DLD1 (cell line): ENCODE measurements at regions not wholly inside any gene's neighbourhood (a gene's known extent, or its start where the extent isn't known, plus 50 kb on each side); places are given as distances from the start of the nearest gene placed in this dataset.

Experiments used
- in situ Hi-C: cut with HindIII; loops from 2 replicates; pipeline ENCODE4 v1.10.0; 2017; ENCODE audit warnings: low sequenced_read_pairs

DNA sequence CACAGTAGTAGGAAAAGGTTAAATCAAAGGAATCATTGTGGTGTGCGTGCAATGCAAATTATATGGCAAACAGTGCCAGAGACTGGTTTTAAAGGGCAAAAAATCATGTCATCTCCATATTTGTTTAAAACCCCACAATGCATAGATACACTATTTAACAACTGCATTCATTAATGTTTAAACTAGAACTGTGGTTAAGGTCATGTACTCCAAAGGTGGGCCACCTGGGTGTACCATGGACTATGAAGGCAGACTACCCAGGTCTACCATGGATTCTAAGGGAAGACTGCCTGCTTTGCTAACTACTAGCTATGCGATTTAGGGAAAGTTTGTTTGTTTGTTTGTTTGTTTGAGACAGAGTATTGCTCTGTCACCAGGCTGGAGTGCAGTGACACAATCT lies 356.3 kb downstream of the ZEB2 start:
- in situ Hi-C loops, result no loop called here

DNA sequence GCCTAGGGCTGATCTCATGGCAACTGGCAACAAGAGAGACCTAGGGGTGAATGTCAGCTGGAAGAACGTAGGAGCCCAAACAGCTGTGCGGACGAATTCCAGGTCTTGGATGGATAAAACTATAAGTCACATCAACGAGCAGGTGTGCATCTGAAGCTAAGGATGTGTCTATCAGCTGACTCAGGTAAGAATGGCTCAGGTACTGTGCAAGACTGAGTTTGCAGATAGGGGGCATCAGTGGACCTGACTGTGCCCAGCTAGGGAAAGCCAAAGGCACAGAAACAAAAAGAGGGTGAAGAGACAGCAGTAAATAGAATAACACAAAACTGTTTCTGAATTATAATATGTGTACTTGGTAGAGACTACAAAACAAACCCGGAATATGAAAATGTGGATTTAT lies 357.3 kb downstream of the ZEB2 start:
- in situ Hi-C loops, result no loop called here

DNA sequence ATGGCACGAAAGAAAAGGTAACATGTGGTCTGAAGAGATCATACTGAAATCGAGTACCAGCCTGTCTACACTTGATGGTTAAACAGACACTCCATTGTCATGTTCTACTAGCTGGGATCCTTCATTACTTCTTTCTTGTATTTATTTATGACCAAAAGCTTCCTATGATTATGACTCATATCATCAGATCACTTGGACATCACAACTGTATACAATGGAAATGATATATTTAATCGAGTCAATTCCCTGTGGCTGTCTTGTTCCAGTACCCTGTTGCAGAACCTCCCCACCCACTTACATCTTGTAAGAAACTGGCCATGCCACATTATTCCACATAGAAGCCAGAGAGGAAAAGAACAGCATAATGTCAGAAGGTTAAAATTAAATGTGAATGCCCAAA lies 358.9 kb downstream of the ZEB2 start:
- in situ Hi-C loops, result no loop called here

DNA sequence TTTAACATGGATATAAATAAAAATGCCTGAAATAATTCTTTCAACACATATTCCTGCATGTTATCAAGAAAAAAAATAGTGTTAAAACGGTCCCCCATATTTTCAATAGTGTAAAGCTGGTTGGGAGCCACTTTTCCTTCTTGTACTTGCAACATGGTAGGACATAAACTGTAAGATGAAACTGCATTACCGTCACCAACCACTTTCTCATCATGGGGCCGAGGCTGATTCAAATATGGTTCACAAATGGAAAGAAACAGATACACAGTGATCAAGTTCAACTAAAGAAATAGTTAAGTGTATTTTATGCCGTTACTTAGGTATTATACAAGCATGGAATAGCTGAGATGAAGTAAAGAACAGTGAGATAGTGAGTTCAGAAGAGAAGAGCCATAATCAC lies 360.7 kb downstream of the ZEB2 start:
- in situ Hi-C loops, result no loop called here

DNA sequence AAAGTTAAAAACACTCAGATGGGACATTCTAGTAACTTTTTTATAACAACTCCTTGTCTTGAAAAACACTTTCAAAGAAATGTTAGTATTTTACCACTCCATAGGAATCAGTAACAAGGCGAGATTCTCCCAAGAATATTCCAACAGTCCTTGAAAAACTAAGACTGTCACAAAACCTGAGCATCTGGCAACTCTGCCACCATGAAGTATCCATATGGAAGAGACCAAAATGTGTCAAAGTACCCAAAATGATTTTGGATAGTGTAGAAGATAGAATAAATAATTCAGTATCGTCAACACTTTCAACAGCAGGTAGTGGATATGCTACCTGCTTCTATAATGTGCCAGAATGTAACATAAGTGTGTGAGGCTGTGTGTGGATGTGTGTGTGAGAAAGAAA lies 361.8 kb downstream of the ZEB2 start:
- in situ Hi-C loops, result no loop called here

DNA sequence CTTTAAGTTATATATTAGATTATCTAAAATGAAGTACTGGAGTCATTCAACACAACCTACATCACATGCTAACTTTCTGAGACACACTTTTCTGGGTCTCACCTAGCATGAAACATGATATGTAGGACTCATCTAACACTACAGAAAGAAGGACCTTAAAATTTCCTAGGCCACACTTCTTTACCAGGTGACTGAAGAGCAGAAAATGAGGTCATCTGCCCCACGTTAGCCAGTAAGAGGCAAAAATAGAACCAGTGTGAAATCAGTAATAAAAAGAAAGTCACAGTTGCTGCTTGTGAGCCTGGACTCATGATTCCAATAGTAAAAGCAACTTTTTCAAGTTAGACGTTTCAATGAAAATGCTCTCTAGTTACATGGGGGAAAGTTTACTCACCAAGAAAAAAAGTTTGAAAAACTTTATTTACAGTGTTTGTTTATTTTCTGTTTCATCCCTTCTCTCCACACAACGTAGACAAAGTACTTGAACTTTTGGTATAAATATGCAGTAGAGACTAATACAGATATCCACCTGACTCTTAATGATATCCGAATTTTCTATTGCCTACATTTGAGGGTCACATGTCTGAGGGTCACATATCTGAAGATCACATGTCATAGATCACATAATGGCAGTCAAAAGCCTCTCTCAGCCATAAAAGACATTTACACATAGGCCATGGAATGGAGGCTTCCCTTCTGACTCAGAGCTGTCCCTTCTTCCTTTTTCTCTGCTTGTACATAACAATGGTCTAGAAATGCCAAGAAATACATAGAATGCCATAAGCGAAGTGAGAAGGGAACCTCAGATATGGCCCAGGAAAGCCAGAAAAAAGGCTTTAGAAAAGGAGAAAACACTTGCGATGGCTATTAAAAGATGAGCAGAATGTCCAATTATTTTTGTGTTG lies 362.9 kb downstream of the ZEB2 start:
- in situ Hi-C loops, result no loop called here

DNA sequence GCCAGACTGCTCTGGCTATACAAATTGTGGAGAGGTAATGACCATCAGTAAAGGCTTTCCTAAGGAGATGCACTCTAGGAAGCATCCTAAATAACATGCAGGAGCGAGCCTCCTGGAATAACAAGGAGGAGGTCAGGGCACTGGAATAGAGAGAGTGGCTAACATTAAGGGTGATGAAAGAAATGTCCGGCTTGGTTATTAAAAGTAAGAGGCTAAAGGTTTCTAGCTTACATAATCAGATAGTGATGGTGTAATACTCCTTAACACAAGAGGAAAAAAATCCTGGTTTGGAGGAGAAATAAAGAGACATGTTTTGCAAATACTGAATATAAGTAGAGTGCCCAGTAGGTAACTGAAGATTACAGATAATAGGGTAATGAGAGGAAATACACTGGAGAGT lies 365.7 kb downstream of the ZEB2 start:
- in situ Hi-C loops, result no loop called here

DNA sequence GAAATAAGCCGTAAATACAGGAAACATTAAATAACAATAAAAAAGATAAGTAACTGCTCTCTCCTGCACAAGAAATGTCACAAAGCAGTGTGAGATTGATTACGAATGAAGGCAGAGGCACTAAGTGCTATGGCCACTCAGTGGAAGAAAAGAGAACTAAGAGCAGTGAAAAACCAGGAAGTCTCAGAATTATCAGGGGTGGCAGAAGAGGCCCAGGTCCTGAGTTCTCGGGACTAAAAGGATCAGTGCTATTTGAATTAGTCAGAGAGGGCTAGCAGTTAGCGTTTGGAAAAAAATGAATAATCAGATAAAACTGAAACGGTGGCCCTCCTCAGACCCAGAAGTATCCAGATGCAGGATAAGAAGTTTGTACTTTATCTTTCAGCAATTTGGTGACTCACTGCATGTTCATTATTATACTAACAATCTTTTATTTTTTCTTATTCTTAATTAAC lies 367.1 kb downstream of the ZEB2 start:
- in situ Hi-C loops, result no loop called here

DNA sequence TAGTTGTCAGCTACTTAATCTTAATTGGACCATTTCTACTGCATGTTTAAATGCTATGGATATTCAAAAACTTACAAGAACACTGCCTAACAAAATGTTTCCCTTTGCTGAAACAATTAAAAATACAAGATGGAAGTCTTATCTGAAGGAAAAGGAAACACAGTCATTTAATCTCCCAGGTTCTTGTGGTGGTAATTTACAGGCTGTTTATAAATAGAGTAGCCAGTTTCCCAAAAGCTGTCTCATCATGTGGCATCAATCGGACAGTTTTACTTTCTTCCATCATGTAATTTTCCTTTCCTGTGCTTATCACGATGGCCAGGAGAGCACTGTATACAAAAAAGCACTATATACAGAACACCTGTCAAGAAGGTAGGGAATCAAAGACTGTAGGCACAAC lies 368.1 kb downstream of the ZEB2 start:
- in situ Hi-C loops, result no loop called here

DNA sequence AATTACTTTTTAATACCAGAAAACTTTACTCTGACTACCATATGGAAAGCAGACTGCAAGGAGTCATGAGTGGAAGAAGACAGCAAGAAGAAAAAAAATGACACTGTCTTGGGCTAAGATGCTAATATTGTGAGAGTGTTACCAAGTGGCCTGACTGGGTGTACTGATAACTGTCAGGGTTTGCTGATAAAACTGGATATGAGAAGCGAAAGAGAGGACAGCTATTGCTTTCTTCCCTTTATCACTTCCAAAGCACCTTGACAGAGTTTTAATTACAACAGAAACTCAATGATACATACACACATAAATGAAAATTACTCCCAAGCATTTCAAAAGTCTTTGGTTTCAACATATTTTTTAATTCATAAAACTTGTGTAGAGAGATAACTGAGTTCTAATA lies 368.5 kb downstream of the ZEB2 start:
- in situ Hi-C loops, result no loop called here

DNA sequence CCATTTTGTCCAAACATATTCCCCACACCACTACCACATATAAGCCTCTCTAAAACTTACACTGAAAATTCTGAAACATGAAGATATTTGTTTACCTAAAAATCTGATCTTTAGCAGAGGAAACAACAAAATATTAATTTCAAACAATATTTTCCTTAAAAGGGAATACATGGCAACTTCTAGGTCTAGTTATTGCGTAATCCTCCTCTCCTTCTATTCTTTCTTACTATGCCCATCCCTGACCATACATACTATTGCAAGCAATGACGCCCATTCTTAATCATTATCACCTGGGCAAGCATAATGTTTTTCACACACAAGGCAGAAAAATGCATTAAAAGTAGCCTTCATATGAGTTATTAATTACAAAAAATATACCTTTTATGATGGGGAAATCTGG lies 372.6 kb downstream of the ZEB2 start:
- in situ Hi-C loops, result no loop called here

DNA sequence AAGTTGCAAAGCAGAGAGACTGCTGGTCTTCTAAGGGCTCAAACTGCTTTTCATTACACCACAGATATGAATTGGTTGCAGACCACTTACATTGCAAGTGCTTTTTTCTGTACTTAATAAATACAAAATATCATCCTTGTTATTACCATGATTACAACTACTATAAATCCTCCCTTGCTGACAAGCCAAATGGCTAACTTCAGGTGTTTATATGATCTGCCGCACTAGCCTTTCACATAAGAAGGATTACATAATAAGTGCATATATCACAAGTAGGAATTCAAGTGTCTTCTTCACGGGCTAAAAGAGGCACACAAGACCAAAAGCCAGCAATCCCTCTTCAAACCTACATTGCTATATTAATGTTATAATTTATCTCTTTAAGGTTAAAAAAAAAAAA lies 373.0 kb downstream of the ZEB2 start:
- in situ Hi-C loops, result no loop called here

DNA sequence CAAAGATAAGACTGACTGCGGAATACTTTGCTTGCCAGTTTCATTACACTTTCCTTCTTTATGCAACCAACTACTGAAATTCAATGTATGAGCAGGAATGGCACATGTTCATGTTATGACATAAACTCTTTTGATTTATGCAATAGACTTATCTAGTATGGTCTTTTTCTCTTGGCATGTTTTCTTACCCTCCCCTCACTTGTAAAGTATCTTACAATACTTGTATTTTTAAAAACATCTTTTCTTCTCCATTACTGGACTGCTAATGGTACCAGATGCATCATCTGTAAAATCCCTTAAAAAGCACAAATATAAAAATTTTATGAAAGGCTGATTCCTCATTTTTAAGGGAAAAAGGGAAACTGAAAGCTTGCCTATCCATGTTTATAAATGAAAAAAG lies 373.8 kb downstream of the ZEB2 start:
- in situ Hi-C loops, result no loop called here

DNA sequence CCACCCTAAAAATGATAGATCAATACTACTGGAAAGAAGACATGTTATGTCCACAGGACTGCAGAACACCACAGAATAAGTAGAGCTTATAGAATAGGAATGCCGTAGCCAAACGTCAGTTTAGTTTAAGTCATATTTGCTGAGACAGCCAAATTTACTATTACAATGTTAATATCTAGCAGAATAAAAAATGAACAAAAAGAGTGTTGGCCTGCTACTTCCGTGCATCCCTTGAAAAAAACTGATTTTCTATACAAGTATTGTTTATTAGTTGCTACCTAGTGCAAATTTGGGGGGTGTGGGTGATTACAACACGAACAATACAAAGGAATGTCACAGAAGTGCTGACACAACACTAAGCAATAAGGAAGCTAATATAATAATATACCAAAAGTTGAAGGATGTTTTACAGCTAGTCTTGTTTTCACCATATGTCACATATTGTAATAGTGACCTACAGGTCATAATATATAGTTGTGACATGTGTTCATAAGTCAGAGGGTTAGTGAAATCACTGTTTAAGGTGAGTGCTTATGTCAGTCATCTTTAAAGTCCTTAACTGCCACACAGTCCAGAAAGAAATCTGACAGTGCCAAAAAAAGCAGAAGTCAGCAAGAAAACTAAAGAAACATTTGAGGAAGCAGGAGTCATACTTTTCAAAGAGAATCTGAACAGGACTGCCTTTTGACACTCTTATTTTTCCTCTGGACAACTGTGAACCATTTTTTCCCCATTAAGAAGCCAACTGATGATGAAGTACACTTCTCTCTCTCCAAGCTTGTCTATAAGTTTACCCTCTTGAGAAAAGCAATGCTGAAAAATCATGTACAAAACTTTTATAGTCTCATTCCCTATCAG lies 376.4 kb downstream of the ZEB2 start:
- in situ Hi-C loops, result no loop called here

DNA sequence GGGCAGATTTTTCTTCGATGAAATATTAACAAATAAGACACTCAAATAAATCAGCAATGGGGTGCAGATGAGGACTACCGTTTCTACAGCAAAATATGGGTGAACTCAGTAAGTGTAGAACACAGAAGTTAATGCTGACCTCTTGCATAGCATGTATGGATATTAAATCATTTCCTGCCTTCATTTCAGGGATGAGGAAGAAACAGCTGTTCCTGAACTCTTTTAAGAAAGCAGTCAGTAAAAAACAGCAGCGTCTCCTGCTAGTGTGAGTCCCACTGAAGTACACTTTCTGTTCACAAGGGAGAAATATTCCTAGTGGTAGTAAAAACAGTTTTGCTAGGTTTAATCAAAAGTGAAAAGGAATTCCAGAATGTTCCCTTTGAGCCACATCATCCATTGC lies 379.0 kb downstream of the ZEB2 start:
- in situ Hi-C loops, result no loop called here

DNA sequence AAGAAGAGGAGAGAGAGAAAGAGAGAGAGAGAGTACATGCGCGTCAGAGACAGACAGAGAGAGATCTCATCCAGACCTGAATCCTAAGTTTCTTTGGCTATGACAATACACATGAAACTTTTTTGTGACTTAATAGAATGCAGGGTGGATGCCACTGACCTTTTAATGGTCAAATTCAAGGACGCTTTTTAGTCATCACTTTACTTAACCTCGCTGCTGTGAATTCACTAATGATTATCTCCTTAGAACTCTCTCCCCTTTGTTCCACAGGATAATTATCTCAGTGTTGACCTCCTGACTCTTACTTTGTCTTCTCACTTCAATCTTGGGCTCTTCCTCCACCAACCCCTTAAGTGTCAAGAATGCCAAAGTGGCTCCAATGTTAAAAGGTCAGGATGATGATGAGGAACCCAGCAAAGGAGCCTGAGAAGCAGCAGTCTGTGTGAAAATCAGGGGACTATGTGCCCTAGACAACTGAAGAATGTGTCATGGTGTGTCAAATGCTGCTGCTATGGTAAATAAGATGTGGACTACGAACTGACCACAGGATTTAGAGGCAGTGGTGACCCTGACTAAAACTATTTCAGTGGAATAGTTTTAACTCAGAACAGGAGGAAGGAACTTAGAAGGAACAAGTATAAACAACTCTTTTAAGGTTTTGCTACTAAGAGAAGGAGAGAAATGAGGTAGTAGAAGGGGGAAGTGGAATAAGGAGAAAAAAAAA lies 382.1 kb downstream of the ZEB2 start:
- in situ Hi-C loops, result no loop called here

DNA sequence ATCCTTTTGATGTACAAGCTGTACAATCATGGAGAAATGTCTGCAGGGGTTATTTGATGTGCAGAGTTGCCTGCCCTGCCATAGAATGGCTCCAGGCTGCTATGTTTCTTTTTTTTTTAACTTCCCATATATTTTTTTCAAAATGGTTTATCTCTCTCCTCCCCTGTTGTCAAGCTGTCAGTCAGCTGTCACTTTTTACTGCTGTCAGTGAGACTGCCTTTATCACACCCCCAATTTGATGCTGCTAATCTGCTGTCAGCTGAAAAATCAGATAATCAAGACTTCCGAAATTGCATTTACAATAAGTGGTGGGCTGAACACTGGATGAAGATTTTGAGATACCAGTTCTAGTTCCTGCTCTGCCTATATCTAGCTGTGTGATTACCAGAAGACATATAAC lies 382.6 kb downstream of the ZEB2 start:
- in situ Hi-C loops, result no loop called here

DNA sequence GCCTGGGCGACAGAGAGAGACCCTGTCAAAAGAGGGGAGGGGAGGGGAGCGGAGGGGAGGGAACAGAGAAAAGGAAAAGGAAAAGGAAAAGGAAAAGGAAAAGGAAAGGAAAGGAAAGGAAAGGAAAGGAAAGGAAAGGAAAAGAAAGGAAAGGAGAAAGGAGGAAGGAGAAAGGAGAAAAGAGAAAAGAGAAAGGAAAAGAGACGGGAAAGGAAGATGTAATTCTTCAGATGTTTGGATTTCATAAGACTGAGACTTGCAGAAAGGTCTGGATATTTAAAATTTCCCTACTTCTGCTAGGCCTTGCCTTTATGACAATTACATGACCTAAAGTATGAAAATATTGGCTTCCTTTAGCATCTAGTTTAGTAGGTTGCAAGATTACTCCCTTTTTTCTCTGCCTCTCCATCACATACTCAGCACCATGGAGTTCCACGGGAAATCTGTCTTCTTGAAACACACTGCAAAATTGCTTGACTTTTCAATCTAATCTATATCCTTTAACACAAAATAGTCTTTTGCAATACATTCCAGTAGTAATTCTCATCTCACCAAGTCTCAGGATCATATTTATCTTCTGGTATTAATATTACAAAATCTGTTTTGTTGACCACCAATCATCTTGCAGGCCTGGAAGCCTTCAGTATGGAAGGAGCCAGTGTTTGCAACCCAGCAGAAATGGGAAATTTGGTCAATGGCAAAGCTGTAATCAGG lies 383.5 kb downstream of the ZEB2 start:
- in situ Hi-C loops, result no loop called here

DNA sequence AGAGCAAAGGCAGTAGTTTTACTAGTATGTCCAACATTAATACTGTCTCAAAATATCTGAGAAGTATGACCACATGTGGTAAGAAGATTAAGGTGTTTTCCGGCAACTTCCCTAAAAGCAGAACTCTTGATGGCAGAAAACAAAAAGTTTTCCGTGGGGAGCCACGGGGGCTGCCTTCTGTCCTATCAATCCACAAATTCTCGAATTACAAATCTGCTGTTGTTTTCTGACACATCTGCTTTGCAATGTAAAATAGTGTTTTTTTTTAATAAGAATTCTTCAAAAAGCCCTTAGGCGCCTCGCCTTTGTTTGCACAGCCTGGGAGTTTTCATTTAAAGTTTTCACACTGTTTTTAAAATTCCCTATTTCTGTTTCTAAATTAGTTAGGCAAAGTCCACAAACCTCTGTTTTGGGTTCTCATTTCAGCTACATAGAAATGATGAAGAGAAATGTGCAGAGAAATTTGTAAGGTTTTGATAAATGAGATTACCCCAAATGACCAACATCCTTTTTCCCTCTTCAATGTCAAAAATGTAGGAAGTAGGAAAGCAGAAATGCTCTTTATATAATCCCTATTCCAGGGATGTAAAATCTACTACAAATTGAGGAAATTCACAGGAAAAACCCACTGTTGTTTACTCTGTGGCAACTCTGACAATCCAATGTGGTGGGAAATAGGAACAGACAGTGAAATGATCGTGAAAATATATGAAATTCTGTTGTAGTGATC lies 385.8 kb downstream of the ZEB2 start:
- in situ Hi-C loops, result no loop called here

DNA sequence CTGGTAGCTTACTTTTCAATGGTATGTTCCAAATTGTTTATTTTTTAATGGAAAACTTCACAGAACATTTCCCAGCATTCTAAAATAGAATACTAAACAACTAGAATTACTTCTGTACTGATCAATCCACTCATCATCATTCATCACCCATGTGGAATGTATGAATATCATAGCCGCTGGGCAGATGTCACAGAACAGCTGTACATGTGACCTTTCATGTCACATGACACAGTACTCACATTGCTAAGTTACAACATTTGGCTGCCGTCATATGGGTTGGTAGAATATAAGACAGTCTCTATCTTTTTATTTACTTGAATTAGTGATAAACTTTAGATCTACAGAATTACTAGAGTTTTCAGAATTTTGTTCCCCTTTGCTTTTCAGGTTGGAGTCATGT lies 387.6 kb downstream of the ZEB2 start:
- in situ Hi-C loops, result no loop called here
